Endodermal cell (in vitro differentiated cells): ENCODE measurements at regions not wholly inside any gene's neighbourhood (a gene's known extent, or its start where the extent isn't known, plus 50 kb on each side); places are given as distances from the start of the nearest gene placed in this dataset.

ENCODE experiments used
- DNase-seq: peaks from one replicate; pipeline ENCODE4 v3.0.0-alpha.2; 2017
- H3K27ac ChIP-seq: 2 replicates; pipeline ENCODE4 v1.5.1; 2013; ENCODE audit warnings: mild to moderate bottlenecking, low read depth, low read length, moderate library complexity
- H3K27me3 ChIP-seq: 2 replicates; pipeline ENCODE4 v1.6.1; 2013; ENCODE audit warnings: mild to moderate bottlenecking, low read length, moderate library complexity; ENCODE audit not compliant: insufficient read depth, control insufficient read depth, poor library complexity, severe bottlenecking
- H3K36me3 ChIP-seq: 2 replicates; pipeline ENCODE4 v1.7.0; 2013; ENCODE audit warnings: mild to moderate bottlenecking, low read length, moderate library complexity; ENCODE audit not compliant: control insufficient read depth, insufficient read depth
- H3K4me1 ChIP-seq: one replicate; pipeline ENCODE4 v1.7.0; 2013; ENCODE audit warnings: low read length; ENCODE audit not compliant: control insufficient read depth, insufficient read depth
- H3K4me3 ChIP-seq: 2 replicates; pipeline ENCODE4 v1.5.1; 2013; ENCODE audit warnings: mild to moderate bottlenecking, low read length, moderate library complexity
- H3K9ac ChIP-seq: 2 replicates; pipeline ENCODE4 v1.6.1; 2013; ENCODE audit warnings: mild to moderate bottlenecking, low read length, moderate library complexity; ENCODE audit not compliant: poor library complexity, severe bottlenecking; ENCODE audit errors: extremely low read depth
- H3K9me3 ChIP-seq: 2 replicates; pipeline ENCODE4 v1.6.1; 2013; ENCODE audit warnings: mild to moderate bottlenecking, low read length, moderate library complexity; ENCODE audit not compliant: control insufficient read depth
- H3K27ac Mint-ChIP-seq: 2 replicates; pipeline ENCODE4 v1.8.0; 2020; ENCODE audit warnings: mixed read lengths
- H3K27me3 Mint-ChIP-seq: 2 replicates; pipeline ENCODE4 v1.8.0; 2021; ENCODE audit warnings: mild to moderate bottlenecking, mixed read lengths; ENCODE audit not compliant: insufficient read depth
- H3K36me3 Mint-ChIP-seq: 2 replicates; pipeline ENCODE4 v1.8.0; 2020; ENCODE audit warnings: low read depth, mixed read lengths
- H3K4me1 Mint-ChIP-seq: 2 replicates; pipeline ENCODE4 v1.8.0; 2020; ENCODE audit warnings: mixed read lengths
- H3K4me3 Mint-ChIP-seq: 2 replicates; pipeline ENCODE4 v1.8.0; 2020; ENCODE audit warnings: mild to moderate bottlenecking, moderate library complexity, mixed read lengths
- H3K9me3 Mint-ChIP-seq: 2 replicates; pipeline ENCODE4 v1.8.0; 2020; ENCODE audit warnings: mild to moderate bottlenecking, mixed read lengths
- CTCF ChIP-seq: fragments of 200-600 bp; sonication (generic); conservative IDR thresholded peaks from 2 replicates; pipeline ENCODE4 v1.5.0; 2021; ENCODE audit warnings: antibody characterized with exemption, mild to moderate bottlenecking
- WGBS, 2 experiments: methylation state at CpG; one replicate each; pipeline versions ENCODE4 v1.1.5 to v1.1.7; 2013; ENCODE audit warnings: missing lambda C conversion rate in 2 of 2, mixed read lengths in 1 of 2; ENCODE audit not compliant: insufficient coverage in 1 of 2, insufficient read length in 1 of 2; 5-methylcytosine and 5-hydroxymethylcytosine counted together

GRCh38 chr13:112130418-112130817 is 63.5 kb downstream of the SOX1 start:
- WGBS, 2 experiments: 96 to 100% methylated on average over 5 to 7 of the region's 7 CpGs
- Mint-ChIP-seq H3K36me3 (no peaks in the 10 kb centered on the region), H3K27ac (no peak overlapping the region), H3K27me3 (peaks cover 93% of the 10 kb centered on the region), H3K4me3 (no peak overlapping the region), H3K9me3 (no peaks in the 10 kb centered on the region), H3K4me1 (no peaks in the 10 kb centered on the region)
- Histone ChIP-seq H3K27ac (no peak overlapping the region), H3K4me1 (no peaks in the 10 kb centered on the region), H3K9me3 (no peaks in the 10 kb centered on the region), H3K36me3 (no peaks in the 10 kb centered on the region), H3K27me3 (peaks cover 11% of the 10 kb centered on the region), H3K4me3 (no peak overlapping the region), H3K9ac (no peak overlapping the region)
- TF ChIP-seq CTCF: no peak
- DNase-seq: no peak

GRCh38 chr13:112131081-112131712 is 64.2 kb downstream of the SOX1 start:
- Mint-ChIP-seq H3K4me1 (no peaks in the 10 kb centered on the region), H3K9me3 (no peaks in the 10 kb centered on the region), H3K27me3 (peaks cover 91% of the 10 kb centered on the region), H3K4me3 (no peak overlapping the region), H3K27ac (no peak overlapping the region), H3K36me3 (no peaks in the 10 kb centered on the region)
- no peaks in the 10 kb centered on the region for H3K9me3 ChIP-seq
- H3K9ac ChIP-seq: no peak overlapping the region
- no peak for TF ChIP-seq CTCF
- peaks cover 11% of the 10 kb centered on the region for H3K27me3 ChIP-seq
- H3K4me1 ChIP-seq: no peaks in the 10 kb centered on the region
- H3K4me3 ChIP-seq: no peak overlapping the region
- H3K27ac ChIP-seq: no peak overlapping the region
- DNase-seq: peak; percentile 46
- no peaks in the 10 kb centered on the region for H3K36me3 ChIP-seq
- WGBS, 2 experiments: 91 to 97% methylated on average over 23 to 25 of the region's 25 CpGs

- H3K27ac Mint-ChIP-seq: no peak overlapping the region
- no peak for TF ChIP-seq CTCF
- no peak overlapping the region for H3K4me3 Mint-ChIP-seq
- Histone ChIP-seq H3K27me3 (peaks cover 11% of the 10 kb centered on the region), H3K36me3 (no peaks in the 10 kb centered on the region), H3K9me3 (no peaks in the 10 kb centered on the region), H3K4me3 (no peak overlapping the region), H3K9ac (no peak overlapping the region), H3K4me1 (no peaks in the 10 kb centered on the region), H3K27ac (no peak overlapping the region)
- no peaks in the 10 kb centered on the region for H3K4me1 Mint-ChIP-seq
- no peaks in the 10 kb centered on the region for H3K36me3 Mint-ChIP-seq
- WGBS, 2 experiments: 90 to 92% methylated on average over 4 to 11 of the region's 11 CpGs
- H3K27me3 Mint-ChIP-seq: peaks cover 88% of the 10 kb centered on the region
- peak; percentile 30 for DNase-seq
- H3K9me3 Mint-ChIP-seq: no peaks in the 10 kb centered on the region
Observed at GRCh38 chr13:112131713-112132113, 64.8 kb downstream of the SOX1 start.
